Right ventricle myocardium superior (tissue), 1 donor: ENCODE measurements at regions not wholly inside any gene's neighbourhood (a gene's known extent, or its start where the extent isn't known, plus 50 kb on each side); places are given as distances from the start of the nearest gene placed in this dataset.
"Not testable (repeated sequence)": the region's sequence is repeated elsewhere in the genome, so short reads cannot be mapped to it uniquely, and the experiment has no call there.

Source experiments
- ATAC-seq: fragments of 200-7000 bp; cut with Tn5 transposase; one replicate; pipeline ENCODE4 v1.9.1; 2020; ENCODE audit warnings: mild to moderate bottlenecking; ENCODE audit not compliant: poor library complexity
- DNase-seq: peaks from one replicate; pipeline ENCODE4 v3.0.0-alpha.2; 2020
- intact Hi-C: fragments of 100-400 bp; cut with DNase I; formaldehyde crosslinking; loops from one replicate; pipeline ENCODE4 v1.11.2; 2022
- donor health status: DM: no; HTN: yes; CAD: no; lungs with severe emphysema.

DNA sequence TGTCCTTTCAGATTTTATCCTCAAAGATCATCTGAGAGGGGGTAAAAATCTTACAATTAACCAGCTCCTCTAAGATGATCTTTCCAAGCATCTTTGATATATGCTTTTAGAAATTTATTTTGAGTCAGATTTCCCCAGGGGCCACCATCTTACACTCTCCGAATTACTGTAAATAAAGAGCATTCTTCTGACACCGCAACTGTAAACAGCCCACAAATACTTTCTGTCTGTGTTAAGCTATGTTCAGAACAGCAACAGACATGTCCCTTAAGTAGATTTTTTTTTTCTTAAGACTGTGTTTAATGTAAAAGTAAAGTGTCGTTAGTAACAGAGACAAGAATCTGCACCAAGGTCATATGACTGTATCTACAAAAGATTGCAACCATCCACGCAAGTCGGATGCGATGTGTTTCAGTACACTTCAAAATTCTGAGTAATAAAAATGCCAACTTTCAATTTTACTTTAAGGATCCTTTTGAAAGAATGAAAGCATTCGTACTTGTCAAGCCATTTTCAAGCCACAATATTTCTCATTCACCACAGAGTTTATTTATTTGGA is 159.0 kb upstream of the KCNH8 start:
- DNase-seq (no peak), ATAC-seq (no peak)
- intact Hi-C loops = loop anchor here (5.0 kb wide), 1 partner anchor 432 kb away; no protein-coding TSS in a partner anchor

DNA sequence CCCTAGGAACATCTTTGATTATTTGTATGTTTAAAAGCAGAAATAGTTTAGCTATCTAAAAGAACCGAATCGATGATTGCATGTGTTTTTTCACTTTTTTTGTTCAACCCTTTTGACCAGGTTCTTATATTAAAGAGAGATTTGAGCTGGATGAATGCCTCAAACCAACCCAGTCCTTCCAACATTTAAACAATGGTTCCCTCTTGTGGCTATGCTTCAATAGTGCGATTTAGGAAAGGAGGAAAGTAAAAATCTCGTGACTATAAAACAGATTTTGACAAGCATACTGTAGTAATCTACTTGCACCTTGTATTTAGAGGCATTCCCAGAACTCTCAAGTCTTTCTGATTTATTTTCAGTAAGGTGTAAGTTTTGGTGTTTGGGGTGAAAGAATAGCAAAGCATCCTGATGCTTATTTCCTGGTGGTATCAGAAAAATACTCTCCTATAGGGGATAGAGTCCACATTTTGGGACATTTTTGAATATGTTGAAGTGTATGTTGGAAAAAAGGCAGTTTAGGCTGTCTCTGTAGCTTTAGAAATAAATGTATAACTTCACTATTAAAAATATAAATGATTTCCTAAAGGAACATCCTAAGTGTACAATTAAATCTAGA is 159.6 kb upstream of the KCNH8 start:
- ATAC-seq (no peak), DNase-seq (no peak)
- intact Hi-C loops = loop anchor here (5.0 kb wide), 1 partner anchor 431 kb away; no protein-coding TSS in a partner anchor

DNA sequence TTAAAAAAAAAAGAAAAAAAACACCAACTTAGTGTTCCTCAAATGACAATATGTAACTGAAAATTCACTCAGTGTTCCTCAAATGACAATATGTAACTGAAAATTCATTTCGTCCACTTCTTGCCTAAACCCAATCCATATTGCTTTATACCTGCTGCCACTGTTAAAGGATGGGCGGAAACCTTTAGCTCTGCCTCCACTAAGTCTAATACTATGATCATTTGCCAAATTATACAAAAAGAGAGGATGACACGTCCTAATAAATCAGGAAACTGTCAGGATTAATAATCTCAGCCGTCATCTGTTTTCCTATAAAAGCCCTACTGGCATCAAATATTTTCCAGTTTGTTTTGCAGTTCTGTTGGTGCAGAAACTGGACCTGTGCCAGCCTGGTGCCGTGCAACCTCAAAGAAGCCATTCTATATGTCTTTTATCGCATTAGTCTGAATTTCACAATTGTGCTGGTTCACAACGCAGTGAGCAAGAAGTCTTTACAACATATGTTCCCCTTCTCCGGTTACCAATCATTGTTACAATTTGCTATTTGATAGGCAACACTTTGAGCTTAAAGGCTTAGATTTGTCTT is 160.4 kb upstream of the KCNH8 start:
- intact Hi-C loops = loop anchor here (5.0 kb wide), 1 partner anchor 431 kb away; no protein-coding TSS in a partner anchor
- ATAC-seq (no peak), DNase-seq (no peak)

DNA sequence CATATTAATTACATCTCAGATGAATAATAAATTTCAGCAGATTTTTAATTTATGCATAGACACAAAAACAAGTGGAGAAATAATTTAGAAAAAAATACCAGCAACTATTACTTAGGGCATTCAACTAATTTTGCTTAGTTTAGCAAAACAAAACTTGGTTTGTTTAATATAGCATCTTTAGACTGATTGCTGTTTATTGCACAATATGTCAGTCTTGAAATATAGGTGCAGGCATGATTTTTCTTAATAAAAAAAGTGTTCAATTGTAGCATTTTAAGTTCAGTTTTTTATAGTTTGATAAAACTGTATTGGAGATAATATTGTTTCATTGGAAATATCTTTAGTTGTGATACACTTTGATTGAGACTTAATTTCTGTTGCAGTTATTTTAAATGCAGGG is 161.2 kb upstream of the KCNH8 start:
- ATAC-seq (no peak), DNase-seq (no peak)
- intact Hi-C loops = loop anchor here (5.0 kb wide), 1 partner anchor 430 kb away; no protein-coding TSS in a partner anchor

DNA sequence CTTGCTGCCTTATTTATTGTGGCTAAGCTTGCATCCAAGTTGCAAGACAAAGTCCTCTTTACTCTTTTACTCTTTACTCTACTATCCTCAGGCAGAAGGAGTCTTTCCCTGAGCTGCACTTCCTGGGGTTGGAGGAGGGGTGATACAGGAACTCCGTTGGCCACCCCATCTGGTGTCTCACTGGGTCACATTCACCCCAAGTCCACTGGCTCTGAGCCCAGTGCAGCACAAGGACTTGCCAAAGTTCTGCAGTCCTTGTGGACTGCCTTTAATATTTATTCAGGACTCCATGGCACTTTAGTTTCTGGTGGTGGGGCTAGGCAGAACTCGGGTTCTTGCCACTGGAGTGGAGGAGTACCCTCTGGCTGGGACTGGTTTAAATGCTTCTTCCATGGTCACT is 165.4 kb upstream of the KCNH8 start:
- intact Hi-C loops = no loop called here
- ATAC-seq = no peak

DNA sequence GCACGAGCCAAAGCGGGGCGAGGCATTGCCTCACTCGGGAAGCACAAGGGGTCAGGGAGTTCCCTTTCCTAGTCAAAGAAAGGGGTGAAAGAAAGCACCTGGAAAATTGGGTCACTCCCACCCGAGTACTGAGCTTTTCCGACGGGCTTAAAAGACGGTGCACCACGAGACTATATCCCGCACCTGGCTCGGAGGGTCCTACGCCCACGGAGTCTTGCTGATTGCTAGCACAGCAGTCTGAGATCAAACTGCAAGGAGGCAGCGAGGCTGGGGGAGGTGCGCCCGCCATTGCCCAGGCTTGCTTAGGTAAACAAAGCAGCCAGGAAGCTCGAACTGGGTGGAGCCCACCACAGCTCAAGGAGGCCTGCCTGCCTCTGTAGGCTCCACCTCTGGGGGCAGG is 172.2 kb upstream of the KCNH8 start:
- intact Hi-C loops, DNase-seq, ATAC-seq: not testable (repeated sequence)

More for the DNA sequence above, 165.4 kb upstream of the KCNH8 start:
- no peak for DNase-seq

DNA sequence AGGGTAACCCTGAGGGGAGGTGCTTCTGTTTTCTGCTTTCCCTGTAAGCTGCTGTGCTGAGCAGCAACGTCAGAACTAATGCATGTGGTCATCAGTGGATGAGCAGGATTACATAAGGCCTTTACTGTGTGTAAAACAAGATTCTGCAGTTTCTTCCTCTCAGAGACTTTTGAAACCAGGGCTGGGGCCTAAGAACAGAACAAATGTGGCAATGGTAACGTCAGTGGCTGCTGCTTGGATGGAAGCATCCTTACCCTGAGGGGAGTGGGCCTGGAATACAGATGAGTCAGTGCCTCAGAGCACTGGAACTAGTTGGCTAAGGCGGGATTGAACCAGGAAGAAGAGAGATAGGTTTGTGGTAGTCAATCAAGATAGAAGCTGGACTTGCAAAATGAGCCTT is 180.2 kb upstream of the KCNH8 start:
- intact Hi-C loops = no loop called here
- ATAC-seq (no peak), DNase-seq (no peak)

DNA sequence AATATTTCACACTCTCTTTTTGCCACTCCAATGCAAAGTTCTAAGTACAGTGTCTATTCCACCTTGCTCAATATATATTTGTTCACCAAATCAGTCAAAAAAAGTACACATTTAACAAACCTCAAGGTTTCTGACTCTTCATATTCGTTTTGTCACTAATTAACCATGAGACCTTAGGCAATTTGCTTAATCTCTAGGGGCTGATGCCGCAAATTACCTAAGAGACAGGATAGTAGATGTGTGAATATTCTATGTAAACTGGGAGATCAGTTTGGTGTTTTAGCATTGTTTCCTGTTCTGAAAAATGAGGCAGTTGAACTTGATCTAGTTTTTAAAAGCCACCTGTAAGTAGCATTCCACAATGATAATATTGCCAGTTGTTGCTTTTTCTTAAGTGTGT is 182.5 kb upstream of the KCNH8 start:
- intact Hi-C loops = no loop called here
- ATAC-seq = no peak

DNA sequence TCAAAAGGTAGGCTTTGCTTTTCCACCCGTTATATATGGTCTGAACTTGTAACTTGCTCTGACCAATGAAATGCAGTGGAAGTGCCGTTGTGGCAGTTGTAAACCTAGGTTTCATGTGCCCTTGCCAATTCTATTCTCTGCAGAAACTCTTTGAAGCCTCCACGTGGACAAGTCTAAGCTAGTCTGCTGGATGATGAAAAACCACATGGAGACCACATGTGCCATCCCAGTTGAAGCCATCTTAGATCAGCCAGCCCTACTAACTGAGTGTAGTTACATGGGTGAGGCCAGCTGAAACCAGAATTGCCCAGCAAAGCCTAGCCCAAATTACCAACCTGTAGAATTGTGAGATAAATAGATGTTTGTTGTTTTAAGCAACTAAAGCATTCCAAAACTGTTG is 183.7 kb upstream of the KCNH8 start:
- DNase-seq = no peak
- intact Hi-C loops = no loop called here
- ATAC-seq = no peak

More for the DNA sequence above, 182.5 kb upstream of the KCNH8 start:
- DNase-seq = no peak

DNA sequence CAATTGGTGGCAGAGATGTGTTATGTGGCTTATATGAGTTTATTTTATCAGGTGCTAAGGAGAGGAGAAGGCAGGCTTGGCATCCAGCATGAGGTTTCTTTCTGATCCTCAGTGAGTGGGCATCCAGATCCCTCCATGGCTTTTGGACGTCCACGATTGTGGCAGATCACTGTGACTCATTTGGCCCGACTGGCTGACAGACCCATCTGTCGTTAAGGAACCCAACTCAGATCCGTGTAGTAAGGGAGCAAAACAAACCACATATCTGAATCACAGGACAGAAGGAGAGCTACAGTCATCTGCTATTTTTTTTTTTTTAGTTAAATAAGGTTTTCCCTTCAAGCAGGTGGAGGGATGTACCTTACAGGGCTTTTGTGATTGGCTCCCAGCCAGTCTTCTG is 197.0 kb upstream of the KCNH8 start:
- no peak for ATAC-seq
- DNase-seq = no peak
- intact Hi-C loops = no loop called here

DNA sequence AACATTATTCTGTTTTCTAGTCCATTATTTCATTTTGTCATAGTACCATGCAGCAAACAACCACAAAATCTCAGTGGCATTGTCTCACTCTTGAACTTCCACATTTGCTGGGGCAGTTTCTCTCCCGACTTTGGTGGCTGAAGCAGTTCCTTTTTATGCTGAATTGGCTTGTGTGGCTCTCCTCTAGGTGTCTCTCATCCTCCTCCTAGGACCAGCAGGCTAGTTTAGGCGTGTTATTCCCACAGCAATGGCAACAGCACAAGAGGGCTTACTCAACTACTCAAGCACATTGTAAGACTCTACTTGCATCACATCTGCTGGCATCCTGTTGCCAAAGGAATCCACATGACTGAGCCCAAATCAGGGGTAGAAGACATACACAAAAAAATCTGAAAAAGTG is 201.8 kb upstream of the KCNH8 start:
- ATAC-seq = no peak
- DNase-seq = no peak
- intact Hi-C loops = no loop called here

DNA sequence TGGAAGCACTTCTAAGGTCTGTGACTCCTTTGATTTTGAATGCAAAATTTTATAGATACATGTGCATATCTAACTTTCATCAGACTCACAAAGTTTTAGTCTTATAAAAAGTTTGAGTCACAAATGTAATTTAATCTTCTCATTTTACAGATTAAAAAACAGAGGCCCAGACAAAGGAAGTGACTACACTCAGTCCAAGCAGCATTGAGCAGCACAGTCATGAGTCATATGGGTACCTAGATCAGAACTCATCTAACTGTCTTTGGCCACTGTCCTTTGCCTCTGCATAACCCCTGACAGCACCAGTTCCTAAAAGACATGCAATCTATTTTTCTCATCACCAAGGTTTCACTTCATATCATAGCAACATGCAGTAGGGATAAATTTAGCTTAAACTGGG is 210.7 kb upstream of the KCNH8 start:
- ATAC-seq (no peak), DNase-seq (no peak)
- intact Hi-C loops = no loop called here

DNA sequence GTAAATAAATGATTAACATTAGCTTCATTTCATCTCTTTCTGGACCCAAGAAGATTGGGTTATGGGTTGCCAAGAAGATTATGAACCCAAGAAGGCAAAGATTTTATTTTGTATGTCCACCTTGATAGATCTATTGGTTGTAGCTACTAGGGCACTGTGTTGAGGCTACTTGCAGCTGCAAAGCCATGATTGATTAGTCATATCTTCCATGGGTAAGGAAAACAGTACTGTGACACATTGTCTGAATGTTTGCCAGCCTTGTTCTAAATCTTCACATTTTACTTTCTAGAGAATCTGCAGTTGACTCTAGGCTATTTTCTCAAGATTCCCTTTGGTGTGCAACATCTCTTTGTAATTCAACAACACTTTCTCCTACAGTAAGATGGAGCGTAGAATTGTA is 229.2 kb upstream of the KCNH8 start:
- intact Hi-C loops = no loop called here
- ATAC-seq (no peak), DNase-seq (no peak)

DNA sequence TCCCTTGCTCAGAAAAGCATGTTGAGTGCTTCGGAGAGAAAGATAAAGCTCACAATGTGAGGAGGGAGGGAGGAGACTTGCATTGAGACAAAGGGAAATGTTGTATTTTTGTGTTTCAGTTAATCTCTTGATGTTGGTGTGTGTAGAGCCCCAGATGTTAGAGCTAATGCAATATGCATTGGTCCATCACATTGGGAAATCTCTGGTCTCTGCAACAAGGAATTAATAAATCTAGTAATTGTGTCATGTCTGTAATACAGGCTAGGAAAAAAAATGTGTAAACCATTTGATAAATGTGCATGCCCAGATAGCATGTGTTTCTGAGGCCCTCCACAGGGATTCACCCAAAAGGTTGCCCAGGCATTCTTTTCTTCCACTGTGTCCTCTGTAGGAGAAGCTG is 230.4 kb upstream of the KCNH8 start:
- DNase-seq (no peak), ATAC-seq (no peak)
- intact Hi-C loops = no loop called here

DNA sequence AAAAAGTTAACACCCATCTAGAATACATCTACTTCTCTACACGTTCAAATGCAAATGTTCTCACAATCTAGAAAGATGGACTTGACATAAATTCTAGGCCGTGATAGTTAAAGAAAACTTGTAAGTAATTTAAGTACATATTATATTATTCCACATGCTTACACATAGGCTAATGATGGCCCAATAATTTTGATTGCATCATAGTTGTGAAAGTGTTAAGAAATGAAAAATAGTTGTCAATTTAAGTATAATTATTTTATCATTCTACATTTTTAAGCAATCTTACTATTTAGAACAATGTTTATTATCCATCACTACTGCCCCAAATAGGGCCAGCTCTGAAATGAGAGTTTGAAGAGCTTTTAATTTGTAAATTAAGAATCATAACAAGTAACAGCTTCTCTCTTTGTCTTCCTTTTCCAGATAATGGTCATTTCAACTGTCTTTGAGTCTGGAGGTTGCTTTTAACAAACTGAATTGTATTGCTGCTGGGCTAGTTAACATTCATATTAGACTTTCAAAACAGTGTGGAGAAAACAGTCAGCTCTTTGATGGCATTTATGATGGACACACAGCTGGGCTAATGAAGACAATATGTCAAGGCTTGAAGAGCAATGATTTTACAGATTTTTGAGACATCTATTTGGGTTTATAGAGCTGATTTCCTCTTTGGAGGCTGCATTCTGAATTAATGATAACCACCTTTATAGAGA is 246.1 kb upstream of the KCNH8 start:
- DNase-seq (no peak), ATAC-seq (no peak)
- intact Hi-C loops = no loop called here

DNA sequence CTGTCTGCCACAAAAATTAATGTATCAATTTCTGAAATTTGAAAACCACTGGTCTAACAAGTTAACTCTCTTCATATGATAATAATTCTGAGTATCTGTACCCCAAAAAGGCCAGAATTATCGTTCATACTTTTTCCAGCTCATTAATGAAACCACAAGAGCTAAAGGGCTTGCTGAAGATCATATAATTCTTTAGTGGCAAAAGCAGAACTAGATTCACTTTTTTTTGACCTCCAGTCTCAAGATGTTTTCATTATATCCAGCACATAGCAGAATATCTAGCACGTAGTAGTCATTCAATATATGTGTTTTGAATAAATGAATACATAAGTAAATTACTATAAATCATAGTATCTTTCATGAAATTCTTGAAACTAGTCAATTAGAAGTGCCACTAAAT is 246.7 kb upstream of the KCNH8 start:
- intact Hi-C loops = no loop called here
- DNase-seq = no peak
- no peak for ATAC-seq

DNA sequence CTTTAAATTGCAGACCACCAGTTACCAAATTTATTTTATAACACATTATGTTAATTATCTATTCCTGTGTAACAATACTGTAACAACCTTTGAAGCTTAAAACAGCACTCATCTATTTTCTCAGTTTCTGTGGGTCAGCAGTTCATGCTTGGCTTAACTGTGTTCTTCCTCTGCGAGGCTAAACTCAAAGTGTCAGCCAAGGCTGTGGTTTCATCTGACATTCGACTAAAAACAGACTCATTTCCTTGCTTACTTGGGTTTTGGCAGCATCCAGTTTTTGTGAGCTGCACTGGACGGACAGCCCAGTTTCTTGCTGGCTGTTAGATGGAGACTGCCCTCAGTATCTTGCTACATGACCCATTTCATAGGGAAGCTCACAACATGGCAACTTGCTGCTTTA is 247.3 kb upstream of the KCNH8 start:
- ATAC-seq (no peak), DNase-seq (no peak)
- intact Hi-C loops = no loop called here

DNA sequence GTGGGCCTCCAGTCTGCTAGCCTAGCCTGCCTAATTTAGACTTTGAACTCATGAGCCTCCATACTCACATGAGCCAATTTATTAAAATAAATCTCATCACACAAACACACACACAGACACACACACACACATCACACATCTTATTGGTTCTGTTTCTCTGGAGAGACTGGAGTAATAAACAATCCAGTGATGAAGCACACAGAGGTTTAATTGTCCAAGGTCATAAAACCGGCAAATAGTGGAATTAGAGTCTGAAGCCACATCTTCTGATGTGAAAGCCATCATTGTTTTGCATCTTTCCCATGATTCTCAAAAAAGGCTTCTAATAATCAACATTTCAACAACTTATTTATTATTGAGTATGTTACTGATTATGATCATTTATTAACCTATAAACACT is 249.4 kb upstream of the KCNH8 start:
- intact Hi-C loops = no loop called here
- no peak for ATAC-seq
- no peak for DNase-seq

DNA sequence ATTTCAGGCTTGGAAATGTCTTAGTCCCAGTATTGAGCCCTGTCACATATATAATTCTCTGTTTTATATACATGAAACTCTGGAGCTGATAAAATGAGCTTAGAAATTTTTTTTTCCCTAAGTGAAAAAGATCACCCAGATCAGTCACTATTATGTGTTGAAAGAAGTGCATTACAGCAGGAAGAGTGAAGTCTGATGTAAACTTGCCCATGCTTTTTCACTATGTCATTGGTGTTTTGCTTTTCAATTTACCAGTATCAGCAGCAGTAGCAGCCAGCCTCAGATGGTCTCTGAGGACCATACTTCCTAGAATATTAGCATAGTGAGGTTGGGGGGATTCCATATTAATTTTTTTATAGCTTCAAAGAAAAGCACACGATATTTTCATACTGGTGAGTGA is 255.6 kb upstream of the KCNH8 start:
- ATAC-seq (no peak), DNase-seq (no peak)
- intact Hi-C loops = no loop called here

DNA sequence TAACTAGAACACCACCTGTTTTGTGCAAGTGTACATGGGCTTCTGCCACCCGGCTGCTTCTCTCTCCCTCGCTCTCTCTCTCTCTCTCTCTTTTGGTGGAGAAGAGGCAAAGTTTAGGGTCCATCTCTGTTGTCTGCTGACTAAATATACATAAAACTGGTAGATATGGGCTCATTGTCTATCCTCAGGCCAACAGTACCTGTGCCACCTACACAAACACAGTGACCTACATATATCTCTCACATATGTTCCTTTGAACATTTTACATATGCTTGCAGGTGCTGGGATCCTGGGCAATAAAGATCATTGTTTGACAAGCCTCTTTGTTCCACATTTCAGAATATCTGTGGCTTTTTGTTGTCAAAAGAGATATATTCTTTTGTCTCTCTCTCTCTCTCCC is 256.3 kb upstream of the KCNH8 start:
- intact Hi-C loops = no loop called here
- no peak for ATAC-seq

More for the DNA sequence above, 256.3 kb upstream of the KCNH8 start:
- no peak for DNase-seq
